HepG2 (cell line): ENCODE measurements at regions not wholly inside any gene's neighbourhood (a gene's known extent, or its start where the extent isn't known, plus 50 kb on each side); places are given as distances from the start of the nearest gene placed in this dataset.

Experiments
- ATAC-seq: fragments of 200-7000 bp; cut with Tn5 transposase; 3 replicates; pipeline ENCODE4 v1.9.1; 2020; ENCODE audit warnings: mild to moderate bottlenecking, moderate library complexity
- BruUV-seq: library from RNA; stranded (reverse); fragments of 400-500 nt; replicated peaks from 2 replicates; lab custom pipeline; 2021; lab: Mats Ljungman, UMichigan
- CTCF ChIA-PET: fragments of 300-600 bp; formaldehyde crosslinking; extraction: SDS; loops from one replicate; lab custom pipeline; 2021; ENCODE audit warnings: low total read pairs, inconsistent platforms, low intra/inter-chr PET ratio; lab: Yijun Ruan, JAX
- POLR2A ChIA-PET: fragments of 350-600 bp; sonication (Branson Sonifier 250); formaldehyde crosslinking; loops from one replicate; lab custom pipeline; 2020; ENCODE audit warnings: antibody characterized with exemption, inconsistent platforms; lab: Yijun Ruan, JAX
- DNase-seq: peaks from one replicate; pipeline ENCODE4 v3.0.0-alpha.2; 2015; ENCODE audit warnings: low spot score
- FAIRE-seq: peaks from 3 replicates; lab custom pipeline; 2011; peaks lifted over from hg19 to GRCh38; lab: Jason Lieb, UNC
- H2AFZ ChIP-seq: one replicate; pipeline ENCODE4 v1.6.1; 2011; ENCODE audit warnings: low read length, inconsistent platforms
- H3K27ac ChIP-seq: fragments of 300-600 bp; 3 replicates; pipeline ENCODE4 v1.8.0; 2011; ENCODE audit warnings: mixed run types, mild to moderate bottlenecking, mixed read lengths, low read length, inconsistent platforms; ENCODE audit not compliant: insufficient read depth; ENCODE audit errors: extremely low read length
- H3K27me3 ChIP-seq, 2 experiments: fragments of 200-600 bp in 1 of 2; 2 replicates in 1 of 2; 3 replicates in 1 of 2; pipeline versions ENCODE4 v1.6.0 to v1.8.0; 2011; ENCODE audit warnings: low read length in 2 of 2, mild to moderate bottlenecking in 2 of 2, moderate library complexity in 2 of 2, inconsistent platforms in 1 of 2; ENCODE audit not compliant: insufficient read depth in 2 of 2, control insufficient read depth in 1 of 2
- H3K36me3 ChIP-seq, 2 experiments: fragments of 200-600 bp in 1 of 2; replicated peaks in 1 of 2; 2 replicates in 1 of 2; 3 replicates in 1 of 2; pipeline versions ENCODE4 v1.5.1 to v1.8.0; 2011; ENCODE audit warnings: low read length in 2 of 2, inconsistent platforms in 1 of 2; ENCODE audit not compliant: insufficient read depth in 2 of 2, control insufficient read depth in 1 of 2
- H3K4me1 ChIP-seq: 2 replicates; pipeline ENCODE4 v1.5.1; 2012; ENCODE audit warnings: low read length, inconsistent platforms; ENCODE audit not compliant: insufficient read depth
- H3K4me2 ChIP-seq: 2 replicates; pipeline ENCODE4 v1.6.0; 2011; ENCODE audit warnings: low read depth, low read length, inconsistent platforms
- H3K4me3 ChIP-seq, 3 experiments: fragments of 200-600 bp in 1 of 3; sonication (generic), shearing (Covaris generic) in 1 of 3; replicated peaks in 1 of 3; 2 replicates each; pipeline ENCODE4 v1.5.1; 2011 to 2016; ENCODE audit warnings: low read length in 3 of 3, inconsistent platforms in 2 of 3, low read depth in 2 of 3, mild to moderate bottlenecking in 2 of 3, control low read depth in 1 of 3, mixed read lengths in 1 of 3; ENCODE audit not compliant: insufficient read depth in 1 of 3
- H3K79me2 ChIP-seq: one replicate; pipeline ENCODE4 v1.6.1; 2011; ENCODE audit warnings: low read length, inconsistent platforms; ENCODE audit not compliant: insufficient read depth
- H3K9ac ChIP-seq: 2 replicates; pipeline ENCODE4 v1.6.0; 2011; ENCODE audit warnings: mild to moderate bottlenecking, low read depth, low read length, inconsistent platforms; ENCODE audit not compliant: insufficient read depth
- H3K9me3 ChIP-seq: 2 replicates; pipeline ENCODE4 v1.5.1; 2012; ENCODE audit warnings: mild to moderate bottlenecking, low read length
- H4K20me1 ChIP-seq: 2 replicates; pipeline ENCODE4 v1.6.0; 2011; ENCODE audit warnings: inconsistent platforms, mild to moderate bottlenecking, low read length, moderate library complexity; ENCODE audit not compliant: insufficient read depth
- ARNTL ChIP-seq: sonication (generic); formaldehyde crosslinking; IDR thresholded peaks from 2 replicates; pipeline ENCODE4 v1.4.0; 2020; ENCODE audit warnings: mild to moderate bottlenecking, missing genetic modification reagents
- CREB1 ChIP-seq, 2 experiments: fragments of 450-650 bp in 1 of 2; IDR thresholded peaks; 2 replicates each; pipeline ENCODE4 v1.6.1; 2016 to 2017; ENCODE audit warnings: control low read depth in 1 of 2, mild to moderate bottlenecking in 1 of 2, missing compliant biosample characterization in 1 of 2, missing genetic modification characterization in 1 of 2
- MED8 ChIP-seq: sonication (generic); formaldehyde crosslinking; IDR thresholded peaks from 2 replicates; pipeline ENCODE4 v1.8.1; 2023; ENCODE audit warnings: mild to moderate bottlenecking, missing genetic modification reagents; ENCODE audit not compliant: insufficient replicate concordance
- SOX13 ChIP-seq, 3 experiments: fragments of 450-650 bp in 1 of 3; sonication (generic) in 1 of 3; formaldehyde crosslinking in 1 of 3; IDR thresholded peaks in 2 of 3; conservative IDR thresholded peaks in 1 of 3; 2 replicates each; pipeline versions ENCODE4 v1.5.0 to v1.6.1; 2016 to 2020; ENCODE audit warnings: antibody characterized with exemption in 1 of 3, mild to moderate bottlenecking in 1 of 3, missing compliant biosample characterization in 1 of 3, missing genetic modification reagents in 1 of 3, moderate library complexity in 1 of 3
- YEATS4 ChIP-seq: sonication (generic); formaldehyde crosslinking; IDR thresholded peaks from 2 replicates; pipeline ENCODE4 v1.4.0; 2020; ENCODE audit warnings: missing genetic modification reagents, borderline replicate concordance
- ZNF484 ChIP-seq: sonication (generic); formaldehyde crosslinking; IDR thresholded peaks from 2 replicates; pipeline ENCODE4 v1.5.1; 2020; ENCODE audit warnings: mild to moderate bottlenecking, low read depth, missing genetic modification reagents, borderline replicate concordance
- WGBS: methylation state at CpG from one replicate; pipeline ENCODE4 v1.1.6; 2017; ENCODE audit warnings: low lambda C conversion rate; 5-methylcytosine and 5-hydroxymethylcytosine counted together
- in situ Hi-C: cut with HindIII; loops from 2 replicates; pipeline ENCODE4 v1.10.0; 2017; ENCODE audit warnings: low pct_unique_long_range_greater_than_20kb; ENCODE audit not compliant: extremely low pct_ligation_motif_present
- intact Hi-C: fragments of 100-400 bp; cut with micrococcal nuclease; formaldehyde crosslinking; loops from one replicate; pipeline ENCODE4 v1.10.0; 2022; ENCODE audit not compliant: unreplicated experiment
- TF ChIP-seq, protein P1 (sequence below): sonication (generic); formaldehyde crosslinking; IDR thresholded peaks from 2 replicates; pipeline ENCODE4 v1.9.0; 2022; ENCODE audit warnings: missing genetic modification reagents, mild to moderate bottlenecking, borderline replicate concordance
- TF ChIP-seq, protein P2 (sequence below): sonication (generic); formaldehyde crosslinking; IDR thresholded peaks from 2 replicates; pipeline ENCODE4 v1.5.1; 2020; ENCODE audit warnings: missing genetic modification reagents, mild to moderate bottlenecking, borderline replicate concordance
- TF ChIP-seq, protein P3 (sequence below), 2 experiments: IDR thresholded peaks; 2 replicates each; pipeline ENCODE4 v1.6.1; 2011 to 2012; ENCODE audit warnings: low read length in 2 of 2, borderline replicate concordance in 1 of 2, low read depth in 1 of 2, mild to moderate bottlenecking in 1 of 2, moderate library complexity in 1 of 2

- Histone ChIP-seq H3K27me3 (peaks cover 21 to 90% of the 10 kb centered on the region in 2 experiments), H3K27ac (no peak overlapping the region), H3K36me3 (no peaks in the 10 kb centered on the region), H3K79me2 (no peaks in the 10 kb centered on the region)
- ATAC-seq, result no peak
- TF ChIP-seq, protein P1, sequence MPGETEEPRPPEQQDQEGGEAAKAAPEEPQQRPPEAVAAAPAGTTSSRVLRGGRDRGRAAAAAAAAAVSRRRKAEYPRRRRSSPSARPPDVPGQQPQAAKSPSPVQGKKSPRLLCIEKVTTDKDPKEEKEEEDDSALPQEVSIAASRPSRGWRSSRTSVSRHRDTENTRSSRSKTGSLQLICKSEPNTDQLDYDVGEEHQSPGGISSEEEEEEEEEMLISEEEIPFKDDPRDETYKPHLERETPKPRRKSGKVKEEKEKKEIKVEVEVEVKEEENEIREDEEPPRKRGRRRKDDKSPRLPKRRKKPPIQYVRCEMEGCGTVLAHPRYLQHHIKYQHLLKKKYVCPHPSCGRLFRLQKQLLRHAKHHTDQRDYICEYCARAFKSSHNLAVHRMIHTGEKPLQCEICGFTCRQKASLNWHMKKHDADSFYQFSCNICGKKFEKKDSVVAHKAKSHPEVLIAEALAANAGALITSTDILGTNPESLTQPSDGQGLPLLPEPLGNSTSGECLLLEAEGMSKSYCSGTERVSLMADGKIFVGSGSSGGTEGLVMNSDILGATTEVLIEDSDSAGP, result no peak
- TF ChIP-seq YEATS4 (CRISPR knock-in tag) (no peak), CREB1 (IDR thresholded peaks at IDR 0.05) (0 out of 2 replicates have a peak, but pooled peaks have one; percentile 32), CREB1 (CRISPR knock-in tag; IDR thresholded peaks at IDR 0.05) (no peak), ARNTL (CRISPR knock-in tag) (no peak), MED8 (CRISPR knock-in tag) (no peak), SOX13 (IDR thresholded peaks at IDR 0.05) (no peak), SOX13 (CRISPR knock-in tag; conservative IDR thresholded peaks at IDR 0.05 in 1 of 2, IDR thresholded peaks at IDR 0.05 in 1 of 2) (no peak), ZNF484 (CRISPR knock-in tag) (no peak)
- TF ChIP-seq, protein P2, sequence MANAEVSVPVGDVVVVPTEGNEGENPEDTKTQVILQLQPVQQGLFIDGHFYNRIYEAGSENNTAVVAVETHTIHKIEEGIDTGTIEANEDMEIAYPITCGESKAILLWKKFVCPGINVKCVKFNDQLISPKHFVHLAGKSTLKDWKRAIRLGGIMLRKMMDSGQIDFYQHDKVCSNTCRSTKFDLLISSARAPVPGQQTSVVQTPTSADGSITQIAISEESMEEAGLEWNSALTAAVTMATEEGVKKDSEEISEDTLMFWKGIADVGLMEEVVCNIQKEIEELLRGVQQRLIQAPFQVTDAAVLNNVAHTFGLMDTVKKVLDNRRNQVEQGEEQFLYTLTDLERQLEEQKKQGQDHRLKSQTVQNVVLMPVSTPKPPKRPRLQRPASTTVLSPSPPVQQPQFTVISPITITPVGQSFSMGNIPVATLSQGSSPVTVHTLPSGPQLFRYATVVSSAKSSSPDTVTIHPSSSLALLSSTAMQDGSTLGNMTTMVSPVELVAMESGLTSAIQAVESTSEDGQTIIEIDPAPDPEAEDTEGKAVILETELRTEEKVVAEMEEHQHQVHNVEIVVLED (CRISPR knock-in tag), result no peak
- TF ChIP-seq, protein P3, sequence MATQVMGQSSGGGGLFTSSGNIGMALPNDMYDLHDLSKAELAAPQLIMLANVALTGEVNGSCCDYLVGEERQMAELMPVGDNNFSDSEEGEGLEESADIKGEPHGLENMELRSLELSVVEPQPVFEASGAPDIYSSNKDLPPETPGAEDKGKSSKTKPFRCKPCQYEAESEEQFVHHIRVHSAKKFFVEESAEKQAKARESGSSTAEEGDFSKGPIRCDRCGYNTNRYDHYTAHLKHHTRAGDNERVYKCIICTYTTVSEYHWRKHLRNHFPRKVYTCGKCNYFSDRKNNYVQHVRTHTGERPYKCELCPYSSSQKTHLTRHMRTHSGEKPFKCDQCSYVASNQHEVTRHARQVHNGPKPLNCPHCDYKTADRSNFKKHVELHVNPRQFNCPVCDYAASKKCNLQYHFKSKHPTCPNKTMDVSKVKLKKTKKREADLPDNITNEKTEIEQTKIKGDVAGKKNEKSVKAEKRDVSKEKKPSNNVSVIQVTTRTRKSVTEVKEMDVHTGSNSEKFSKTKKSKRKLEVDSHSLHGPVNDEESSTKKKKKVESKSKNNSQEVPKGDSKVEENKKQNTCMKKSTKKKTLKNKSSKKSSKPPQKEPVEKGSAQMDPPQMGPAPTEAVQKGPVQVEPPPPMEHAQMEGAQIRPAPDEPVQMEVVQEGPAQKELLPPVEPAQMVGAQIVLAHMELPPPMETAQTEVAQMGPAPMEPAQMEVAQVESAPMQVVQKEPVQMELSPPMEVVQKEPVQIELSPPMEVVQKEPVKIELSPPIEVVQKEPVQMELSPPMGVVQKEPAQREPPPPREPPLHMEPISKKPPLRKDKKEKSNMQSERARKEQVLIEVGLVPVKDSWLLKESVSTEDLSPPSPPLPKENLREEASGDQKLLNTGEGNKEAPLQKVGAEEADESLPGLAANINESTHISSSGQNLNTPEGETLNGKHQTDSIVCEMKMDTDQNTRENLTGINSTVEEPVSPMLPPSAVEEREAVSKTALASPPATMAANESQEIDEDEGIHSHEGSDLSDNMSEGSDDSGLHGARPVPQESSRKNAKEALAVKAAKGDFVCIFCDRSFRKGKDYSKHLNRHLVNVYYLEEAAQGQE (IDR thresholded peaks at IDR 0.05; ENCODE audit: borderline replicate concordance in 1 of 2, low read depth in 1 of 2, low read length in 2 of 2), result no peak
- TF ChIP-seq, all 625 proteins: peak for 1
- WGBS, result 46% methylated on average over 26 of the region's 33 CpGs
- Histone ChIP-seq H2AFZ (no peak overlapping the region), H3K9me3 (no peaks in the 10 kb centered on the region), H4K20me1 (peaks cover 2% of the 10 kb centered on the region), H3K9ac (no peak overlapping the region), H3K4me1 (peaks cover 26% of the 10 kb centered on the region), H3K4me3 (no peak overlapping the region), H3K4me2 (no peak overlapping the region)
- no TSS peak for BruUV-seq
- DNase-seq (no peak), FAIRE-seq (no peak)
- POLR2A ChIA-PET, result no interaction called here
- CTCF ChIA-PET, result no interaction called here
- intact Hi-C loops (no loop called here), in situ Hi-C loops (no loop called here)
These were observed 49.7 kb upstream of the NOTCH1 start for GRCh38 chr9:136595245-136596153.
